Caki2 (cell line): ENCODE measurements at regions not wholly inside any gene's neighbourhood (a gene's known extent, or its start where the extent isn't known, plus 50 kb on each side); places are given as distances from the start of the nearest gene placed in this dataset.
"Not testable (repeated sequence)": the region's sequence is repeated elsewhere in the genome, so short reads cannot be mapped to it uniquely, and the experiment has no call there.

Experiments used
- DNase-seq: peaks from one replicate; pipeline ENCODE4 v3.0.0-alpha.2; 2015; ENCODE audit warnings: low read depth
- in situ Hi-C: cut with HindIII; loops from 2 replicates; pipeline ENCODE4 v1.10.0; 2016; ENCODE audit warnings: low sequenced_read_pairs, low pct_unique_long_range_greater_than_20kb, mixed read lengths

GRCh38 chr20:7775072-7775471, 165.2 kb downstream of the HAO1 start:
- in situ Hi-C loops = no loop called here
- DNase-seq = no peak

- DNase-seq = no peak
- in situ Hi-C loops = no loop called here
Measured at GRCh38 chr20:7776148-7776547, 164.1 kb downstream of the HAO1 start.

GRCh38 chr20:7790189-7790588, 150.1 kb downstream of the HAO1 start:
- no peak for DNase-seq
- in situ Hi-C loops = no loop called here

- DNase-seq = no peak
- in situ Hi-C loops = no loop called here
Measured at GRCh38 chr20:7792150-7792869, 147.9 kb downstream of the HAO1 start.

GRCh38 chr20:7798176-7798575, 142.1 kb downstream of the HAO1 start:
- DNase-seq = no peak
- in situ Hi-C loops = no loop called here

GRCh38 chr20:7799862-7800261, 140.4 kb downstream of the HAO1 start:
- no peak for DNase-seq
- in situ Hi-C loops = no loop called here

GRCh38 chr20:7803411-7804151, 136.7 kb downstream of the HAO1 start:
- in situ Hi-C loops = not testable (repeated sequence)

GRCh38 chr20:7806831-7807230, 133.4 kb downstream of the HAO1 start:
- no peak for DNase-seq
- in situ Hi-C loops = no loop called here

More at GRCh38 chr20:7803411-7804151, 136.7 kb downstream of the HAO1 start:
- DNase-seq = not testable (repeated sequence)

- no peak for DNase-seq
- in situ Hi-C loops = no loop called here
Measured at GRCh38 chr20:7817286-7817685, 123.0 kb downstream of the HAO1 start.

- DNase-seq = no peak
- in situ Hi-C loops = no loop called here
Measured at GRCh38 chr20:7818477-7818876, 121.8 kb downstream of the HAO1 start.

GRCh38 chr20:7820897-7821296, 119.4 kb downstream of the HAO1 start:
- no peak for DNase-seq
- in situ Hi-C loops = no loop called here

GRCh38 chr20:7822772-7823171, 117.5 kb downstream of the HAO1 start:
- in situ Hi-C loops = no loop called here
- DNase-seq = no peak

GRCh38 chr20:7828437-7828836, 111.8 kb downstream of the HAO1 start:
- in situ Hi-C loops = no loop called here

GRCh38 chr20:7829031-7829430, 111.2 kb downstream of the HAO1 start:
- in situ Hi-C loops = no loop called here

More at GRCh38 chr20:7828437-7828836, 111.8 kb downstream of the HAO1 start:
- no peak for DNase-seq

GRCh38 chr20:7829776-7830175, 110.5 kb downstream of the HAO1 start:
- in situ Hi-C loops = no loop called here
- no peak for DNase-seq

More at GRCh38 chr20:7829031-7829430, 111.2 kb downstream of the HAO1 start:
- DNase-seq = no peak
